ENCODE measurements at regions not wholly inside any gene's neighbourhood (a gene's known extent, or its start where the extent isn't known, plus 50 kb on each side); places are given as distances from the start of the nearest gene placed in this dataset.

DNA sequence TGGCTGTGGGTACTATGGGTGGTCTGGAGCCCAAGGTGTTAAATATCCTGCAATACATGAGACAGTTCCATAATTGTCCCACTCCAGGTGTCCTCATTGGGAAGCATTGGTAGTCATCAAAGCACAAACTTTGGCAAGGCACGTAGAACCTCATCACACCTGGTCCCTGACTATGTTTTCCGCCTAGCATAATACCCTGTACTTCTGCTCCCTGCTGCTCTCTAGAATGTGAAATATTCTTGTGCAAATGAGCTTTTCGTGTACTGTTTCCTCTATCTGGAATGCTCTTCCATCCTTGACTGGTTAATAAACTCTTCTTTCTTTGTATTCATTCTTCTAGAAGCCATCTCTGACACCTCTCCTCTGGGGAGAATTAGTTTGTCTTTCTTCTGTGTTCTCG lies 103.2 kb downstream of the EBLN2 start:
- Histone ChIP-seq H3K4me3 (ENCODE audit: low read depth in 2 of 2, low read length in 2 of 2) (no peak overlapping the region), H3K27me3 (ENCODE audit: control insufficient read depth, insufficient read depth, low read length) (no peaks in the 10 kb centered on the region; the same call in 1 of the 2 replicates), H3K4me1 (ENCODE audit: control insufficient read depth, insufficient read depth, low read length) (no peaks in the 10 kb centered on the region), H3K9me3 (ENCODE audit: control insufficient read depth, insufficient read depth, low read depth, low read length) (no peaks in the 10 kb centered on the region), H3K36me3 (ENCODE audit: control insufficient read depth, insufficient read depth, low read length) (no peaks in the 10 kb centered on the region), H3K27ac (ENCODE audit: low read length) (no peak overlapping the region)
- ChIA-PET POLR2A (no interaction called here), CTCF (no interaction called here)
- ATAC-seq, result no peak
- BruUV-seq (replicated peaks), result no TSS peak
- TF ChIP-seq REST (IDR thresholded peaks at IDR 0.05; ENCODE audit: insufficient read depth in 1 of 2, low read depth in 2 of 2, low read length in 1 of 2) (no peak), CTCF (IDR thresholded peaks at IDR 0.05) (no peak), TCF7L2 (IDR thresholded peaks at IDR 0.05; ENCODE audit: low read depth, low read length) (no peak), SIN3A (IDR thresholded peaks at IDR 0.05; ENCODE audit: borderline replicate concordance, insufficient read depth, low read depth, low read length) (no peak), POLR2AphosphoS5 (IDR thresholded peaks at IDR 0.05; ENCODE audit: low read depth, low read length) (no peak)
- intact Hi-C loops (cut with micrococcal nuclease; ENCODE audit: unreplicated experiment), result no loop called here
- no peak for DNase-seq (ENCODE audit: low read depth, low spot score)
- in situ Hi-C loops (cut with HindIII; ENCODE audit: low pct_unique_long_range_greater_than_20kb, low sequenced_read_pairs), result no loop called here

GRCh38 chr3:73175698-73176097 lies 114.2 kb downstream of the EBLN2 start:
- no TSS peak for BruUV-seq (replicated peaks)
- ATAC-seq, result no peak
- Histone ChIP-seq H3K4me3 (ENCODE audit: low read depth in 2 of 2, low read length in 2 of 2) (no peak overlapping the region), H3K27ac (ENCODE audit: low read length) (no peak overlapping the region), H3K4me1 (ENCODE audit: control insufficient read depth, insufficient read depth, low read length) (no peaks in the 10 kb centered on the region), H3K27me3 (ENCODE audit: control insufficient read depth, insufficient read depth, low read length) (no peaks in the 10 kb centered on the region), H3K9me3 (ENCODE audit: control insufficient read depth, insufficient read depth, low read depth, low read length) (no peaks in the 10 kb centered on the region), H3K36me3 (ENCODE audit: control insufficient read depth, insufficient read depth, low read length) (no peaks in the 10 kb centered on the region)
- ChIA-PET POLR2A (no interaction called here), CTCF (no interaction called here)
- in situ Hi-C loops (cut with HindIII; ENCODE audit: low pct_unique_long_range_greater_than_20kb, low sequenced_read_pairs), result no loop called here
- no peak for DNase-seq (ENCODE audit: low read depth, low spot score)
- intact Hi-C loops (cut with micrococcal nuclease; ENCODE audit: unreplicated experiment), result no loop called here
- TF ChIP-seq SIN3A (IDR thresholded peaks at IDR 0.05; ENCODE audit: borderline replicate concordance, insufficient read depth, low read depth, low read length) (no peak), REST (IDR thresholded peaks at IDR 0.05; ENCODE audit: insufficient read depth in 1 of 2, low read depth in 2 of 2, low read length in 1 of 2) (no peak), TCF7L2 (IDR thresholded peaks at IDR 0.05; ENCODE audit: low read depth, low read length) (no peak), CTCF (IDR thresholded peaks at IDR 0.05) (no peak), POLR2AphosphoS5 (IDR thresholded peaks at IDR 0.05; ENCODE audit: low read depth, low read length) (no peak)

All from Panc1 (cell line).